GM12878 (cell line): ENCODE measurements at regions not wholly inside any gene's neighbourhood (a gene's known extent, or its start where the extent isn't known, plus 50 kb on each side); places are given as distances from the start of the nearest gene placed in this dataset.
"Not testable (repeated sequence)": the region's sequence is repeated elsewhere in the genome, so short reads cannot be mapped to it uniquely, and the experiment has no call there.

Experiments used
- POLR2A ChIP-seq: IDR thresholded peaks from 2 replicates; pipeline ENCODE4 v1.6.1; 2011; ENCODE audit warnings: low read depth, mild to moderate bottlenecking, low read length
- SPI1 ChIP-seq: IDR thresholded peaks from 2 replicates; pipeline ENCODE4 v1.6.1; 2011; ENCODE audit warnings: low read depth, mild to moderate bottlenecking, low read length, moderate library complexity, borderline replicate concordance; ENCODE audit not compliant: insufficient read depth

- TF ChIP-seq SPI1, POLR2A: not testable (repeated sequence)
These were observed 178.3 kb downstream of the CDCA7 start for GRCh38 chr2:173532732-173533531.
